ENCODE measurements at regions not wholly inside any gene's neighbourhood (a gene's known extent, or its start where the extent isn't known, plus 50 kb on each side); places are given as distances from the start of the nearest gene placed in this dataset.

- TF ChIP-seq CTCF (IDR thresholded peaks at IDR 0.05; ENCODE audit: borderline replicate concordance, insufficient read depth, low read depth, low read length), result no peak
- H3K4me3 ChIP-seq (ENCODE audit: low read depth, low read length), result no peak overlapping the region
Measured at GRCh38 chr11:116693593-116694348, 79.0 kb downstream of the BUD13 start.

GRCh38 chr11:116693102-116693570 lies 79.7 kb downstream of the BUD13 start:
- TF ChIP-seq CTCF (IDR thresholded peaks at IDR 0.05; ENCODE audit: borderline replicate concordance, insufficient read depth, low read depth, low read length), result no peak
- H3K4me3 ChIP-seq (ENCODE audit: low read depth, low read length), result no peak overlapping the region

GRCh38 chr11:116692318-116693101 lies 80.3 kb downstream of the BUD13 start:
- TF ChIP-seq CTCF (IDR thresholded peaks at IDR 0.05; ENCODE audit: borderline replicate concordance, insufficient read depth, low read depth, low read length), result no peak
- H3K4me3 ChIP-seq (ENCODE audit: low read depth, low read length), result no peak overlapping the region

GRCh38 chr11:116691771-116692177 lies 81.0 kb downstream of the BUD13 start:
- TF ChIP-seq CTCF (IDR thresholded peaks at IDR 0.05; ENCODE audit: borderline replicate concordance, insufficient read depth, low read depth, low read length), result peak; percentile 92

GRCh38 chr11:116690611-116691010 lies 82.2 kb downstream of the BUD13 start:
- TF ChIP-seq CTCF (IDR thresholded peaks at IDR 0.05; ENCODE audit: borderline replicate concordance, insufficient read depth, low read depth, low read length), result no peak

More at GRCh38 chr11:116691771-116692177, 81.0 kb downstream of the BUD13 start:
- H3K4me3 ChIP-seq (ENCODE audit: low read depth, low read length), result no peak overlapping the region

GRCh38 chr11:116689413-116690127 lies 83.2 kb downstream of the BUD13 start:
- TF ChIP-seq CTCF (IDR thresholded peaks at IDR 0.05; ENCODE audit: borderline replicate concordance, insufficient read depth, low read depth, low read length), result no peak
- no peak overlapping the region for H3K4me3 ChIP-seq (ENCODE audit: low read depth, low read length)

More at GRCh38 chr11:116690611-116691010, 82.2 kb downstream of the BUD13 start:
- no peak overlapping the region for H3K4me3 ChIP-seq (ENCODE audit: low read depth, low read length)

Data from GM12875 (cell line).